BE2C (cell line): ENCODE measurements at regions not wholly inside any gene's neighbourhood (a gene's known extent, or its start where the extent isn't known, plus 50 kb on each side); places are given as distances from the start of the nearest gene placed in this dataset.

Experiments
- DNase-seq: peaks from one replicate; pipeline ENCODE4 v3.0.0-alpha.2; 2020
- H3K27me3 ChIP-seq: fragments of 250-450 bp; sonication (Bioruptor Pico); 2 replicates; pipeline ENCODE4 v1.5.1; 2020; ENCODE audit warnings: mild to moderate bottlenecking
- H3K36me3 ChIP-seq: fragments of 250-450 bp; sonication (Bioruptor Pico); 2 replicates; pipeline ENCODE4 v1.5.1; 2020; ENCODE audit warnings: mild to moderate bottlenecking
- H3K4me1 ChIP-seq: fragments of 250-450 bp; sonication (Bioruptor Pico); 2 replicates; pipeline ENCODE4 v1.5.1; 2020
- H3K4me3 ChIP-seq: 2 replicates; pipeline ENCODE4 v1.5.1; 2011; ENCODE audit warnings: low read depth, low read length
- H3K9me3 ChIP-seq: fragments of 250-450 bp; sonication (Bioruptor Pico); 2 replicates; pipeline ENCODE4 v1.5.1; 2020
- CTCF ChIP-seq: IDR thresholded peaks from 2 replicates; pipeline ENCODE4 v1.5.1; 2012; ENCODE audit warnings: mild to moderate bottlenecking, low read depth, low read length

DNA sequence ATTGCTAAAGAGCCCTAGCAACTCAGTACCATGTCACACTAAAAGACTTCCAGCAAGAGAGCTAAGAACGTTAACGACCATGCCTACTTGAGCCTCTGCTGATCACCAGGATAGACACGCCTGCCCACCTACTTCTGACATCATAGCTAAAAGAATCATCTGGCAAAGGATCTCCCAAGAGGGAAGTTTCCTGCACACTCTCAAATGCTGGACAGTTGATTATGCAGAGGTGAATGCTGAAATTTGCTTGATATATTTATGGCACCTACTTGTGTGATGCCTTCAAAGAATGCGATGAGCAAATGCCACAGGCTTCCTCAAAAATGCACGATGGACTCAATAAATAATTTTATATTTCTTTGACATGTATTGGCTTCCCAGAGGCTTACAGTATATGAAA lies 113.6 kb downstream of the GALC start:
- Histone ChIP-seq H3K4me1 (no peaks in the 10 kb centered on the region), H3K9me3 (no peaks in the 10 kb centered on the region), H3K4me3 (no peak overlapping the region), H3K36me3 (no peaks in the 10 kb centered on the region), H3K27me3 (no peaks in the 10 kb centered on the region; the same call in 1 of the 2 replicates)
- no peak for TF ChIP-seq CTCF
- DNase-seq, result no peak

DNA sequence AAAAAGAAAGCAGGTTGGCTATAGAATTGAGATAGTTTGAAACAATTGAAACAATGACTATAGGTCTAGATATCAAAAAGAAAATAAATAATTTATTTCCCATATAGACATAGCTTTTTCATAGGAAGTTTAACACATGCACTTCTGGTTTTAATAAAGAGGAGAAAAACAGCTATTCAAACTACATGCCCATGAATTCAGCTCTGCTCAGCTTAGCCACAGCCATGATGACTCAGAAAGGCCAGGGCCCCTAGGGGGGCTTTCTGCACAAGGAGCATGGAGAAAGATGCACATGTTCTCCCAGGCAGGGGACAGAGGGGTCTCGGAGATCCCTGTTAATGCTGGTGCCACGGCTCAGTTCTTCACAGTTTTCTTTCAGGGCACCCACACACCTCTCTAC lies 114.0 kb downstream of the GALC start:
- H3K36me3 ChIP-seq, result no peaks in the 10 kb centered on the region
- no peaks in the 10 kb centered on the region; the same call in 1 of the 2 replicates for H3K27me3 ChIP-seq
- H3K4me3 ChIP-seq, result no peak overlapping the region
- TF ChIP-seq CTCF, result no peak
- no peaks in the 10 kb centered on the region for H3K9me3 ChIP-seq
- no peak for DNase-seq
- H3K4me1 ChIP-seq, result no peaks in the 10 kb centered on the region

DNA sequence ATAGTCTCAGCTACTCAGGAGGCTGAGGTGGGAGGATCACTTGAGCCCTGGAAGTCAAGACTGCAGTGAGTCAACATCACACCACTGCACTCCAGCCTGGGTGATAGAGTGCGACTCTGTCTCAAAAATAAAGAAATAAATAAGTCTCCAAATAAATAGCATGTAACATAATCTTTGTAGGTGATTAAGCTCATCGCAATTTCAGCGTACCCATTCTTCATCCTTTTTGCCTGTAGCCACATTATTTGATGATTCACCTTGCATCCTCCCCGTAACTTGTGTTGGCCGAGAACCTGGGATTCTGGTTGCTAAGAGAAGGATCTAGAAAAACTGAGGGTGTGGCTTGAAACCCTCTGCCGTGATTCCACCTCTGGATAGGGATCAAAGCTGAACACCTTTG lies 115.1 kb downstream of the GALC start:
- no peak overlapping the region for H3K4me3 ChIP-seq
- H3K27me3 ChIP-seq, result no peaks in the 10 kb centered on the region; the same call in 1 of the 2 replicates
- H3K36me3 ChIP-seq, result no peaks in the 10 kb centered on the region
- H3K9me3 ChIP-seq, result no peaks in the 10 kb centered on the region
- DNase-seq, result no peak
- no peaks in the 10 kb centered on the region for H3K4me1 ChIP-seq
- TF ChIP-seq CTCF, result no peak

DNA sequence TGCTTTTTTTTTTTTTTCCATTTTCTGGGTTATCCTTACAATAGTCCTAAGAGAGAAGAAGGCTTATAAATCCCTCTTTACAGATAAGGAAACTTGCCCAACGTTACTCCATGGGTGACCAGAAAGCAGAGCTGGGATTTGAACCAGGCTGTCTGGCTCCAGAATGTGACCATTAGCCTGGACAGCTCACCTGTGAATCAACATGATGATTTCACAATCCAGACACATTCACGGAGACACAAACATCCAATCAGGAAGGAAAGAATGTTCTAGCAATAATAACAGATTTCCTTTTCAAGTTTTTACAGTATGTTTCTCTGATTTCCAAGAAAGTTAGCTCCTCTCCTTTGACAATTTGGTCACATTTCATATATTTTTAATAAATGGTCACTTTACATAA lies 118.3 kb downstream of the GALC start:
- no peaks in the 10 kb centered on the region for H3K9me3 ChIP-seq
- no peak for TF ChIP-seq CTCF

DNA sequence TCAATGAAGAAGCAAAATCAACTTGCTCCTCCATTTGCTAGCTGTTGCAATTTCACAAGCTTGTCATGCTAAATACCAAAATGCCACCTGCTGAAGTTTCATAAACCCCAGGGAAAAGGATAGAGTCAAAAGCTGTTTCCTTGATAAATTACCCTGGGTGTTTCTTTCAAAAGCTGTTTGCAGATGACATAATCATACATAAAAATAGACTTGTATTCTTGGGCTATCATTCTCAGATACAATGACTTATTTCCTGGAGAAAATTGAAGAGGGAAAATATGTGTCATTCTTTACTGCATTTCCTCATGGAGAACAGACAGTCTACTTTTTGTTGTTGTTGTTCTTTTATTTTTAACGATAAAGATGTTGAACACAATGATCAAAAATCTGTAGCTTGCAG lies 119.2 kb downstream of the GALC start:
- no peak for DNase-seq
- no peak for TF ChIP-seq CTCF
- Histone ChIP-seq H3K9me3 (no peaks in the 10 kb centered on the region), H3K27me3 (no peaks in the 10 kb centered on the region; the same call in 1 of the 2 replicates), H3K36me3 (no peaks in the 10 kb centered on the region), H3K4me1 (no peaks in the 10 kb centered on the region), H3K4me3 (no peak overlapping the region)

More for the DNA sequence above, 118.3 kb downstream of the GALC start:
- Histone ChIP-seq H3K4me3 (no peak overlapping the region), H3K4me1 (no peaks in the 10 kb centered on the region), H3K36me3 (no peaks in the 10 kb centered on the region), H3K27me3 (no peaks in the 10 kb centered on the region; the same call in 1 of the 2 replicates)
- DNase-seq, result no peak

- H3K4me3 ChIP-seq, result no peak overlapping the region
- no peak for TF ChIP-seq CTCF
- H3K27me3 ChIP-seq, result no peaks in the 10 kb centered on the region
- DNase-seq, result no peak
- no peaks in the 10 kb centered on the region for H3K36me3 ChIP-seq
- no peaks in the 10 kb centered on the region for H3K4me1 ChIP-seq
- no peaks in the 10 kb centered on the region for H3K9me3 ChIP-seq
Measured at GRCh38 chr14:87869619-87870583, 123.1 kb downstream of the GALC start.
